Activated T-helper 9 cell treated with anti-CD3 and anti-CD28 coated beads, Interleukin-2, amount 50 U/mL, for 16 hours (primary cell): ENCODE measurements at regions not wholly inside any gene's neighbourhood (a gene's known extent, or its start where the extent isn't known, plus 50 kb on each side); places are given as distances from the start of the nearest gene placed in this dataset.

Experiments
- DNase-seq: peaks from one replicate; pipeline ENCODE4 v3.0.0-alpha.2; 2020; ENCODE audit warnings: low read depth

DNA sequence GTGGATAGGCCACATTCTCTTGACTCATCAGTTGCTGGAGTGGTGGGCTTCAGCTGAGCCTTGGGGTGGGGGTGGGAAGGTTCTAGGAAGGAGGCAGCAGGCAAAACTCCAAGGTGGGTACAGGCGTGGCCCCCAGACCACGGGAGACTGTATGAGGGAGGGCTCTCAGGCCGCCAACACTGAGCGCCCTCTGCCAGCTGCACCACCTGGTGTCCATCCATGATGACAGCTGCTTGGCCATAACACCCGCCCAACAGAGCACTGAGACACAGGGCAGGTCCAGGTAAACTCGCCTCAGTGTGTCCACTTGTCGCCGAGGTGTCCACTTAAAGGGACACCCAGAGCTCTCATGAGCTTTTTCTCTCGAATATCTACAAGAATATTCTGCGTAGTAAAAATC is 133.5 kb downstream of the C16orf95 start:
- DNase-seq = no peak

DNA sequence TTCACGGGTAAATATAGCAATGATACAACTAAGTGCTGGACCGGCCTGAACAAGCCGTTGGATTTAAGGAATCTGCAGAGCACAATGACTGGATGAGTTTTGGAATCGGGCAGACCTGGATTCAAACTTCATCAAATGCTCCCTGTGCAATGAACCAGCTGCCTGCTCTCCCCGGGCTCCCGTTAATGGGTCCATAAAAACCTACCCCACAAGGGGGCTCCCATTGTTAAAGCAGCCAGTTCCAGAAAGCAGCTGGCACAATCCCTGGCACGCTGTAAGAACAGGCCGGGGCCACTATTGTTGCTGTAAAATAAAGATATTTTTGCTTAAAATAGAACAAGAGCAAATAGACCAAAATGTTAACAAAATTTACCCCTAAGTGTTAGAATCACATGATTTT is 131.9 kb downstream of the C16orf95 start:
- no peak for DNase-seq

DNA sequence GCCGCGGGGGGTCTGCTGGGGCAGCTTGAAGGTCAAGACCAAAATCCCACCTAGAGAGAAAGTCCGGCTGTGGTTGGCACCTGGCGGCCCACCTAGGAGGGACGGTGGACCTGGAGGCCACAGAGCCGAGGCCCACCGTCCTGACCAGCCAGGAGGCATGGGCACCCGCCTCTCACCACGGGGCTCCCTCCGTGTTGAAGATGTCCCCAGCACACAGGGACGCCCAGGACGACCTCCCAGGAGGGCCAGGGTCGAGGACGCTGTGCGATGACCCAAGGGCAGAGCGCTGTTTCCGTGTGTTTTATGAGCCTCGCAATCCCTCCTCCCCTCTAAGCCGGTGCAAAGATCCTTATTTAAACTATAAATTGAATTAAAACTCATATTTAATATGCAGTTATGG is 131.2 kb downstream of the C16orf95 start:
- no peak for DNase-seq

DNA sequence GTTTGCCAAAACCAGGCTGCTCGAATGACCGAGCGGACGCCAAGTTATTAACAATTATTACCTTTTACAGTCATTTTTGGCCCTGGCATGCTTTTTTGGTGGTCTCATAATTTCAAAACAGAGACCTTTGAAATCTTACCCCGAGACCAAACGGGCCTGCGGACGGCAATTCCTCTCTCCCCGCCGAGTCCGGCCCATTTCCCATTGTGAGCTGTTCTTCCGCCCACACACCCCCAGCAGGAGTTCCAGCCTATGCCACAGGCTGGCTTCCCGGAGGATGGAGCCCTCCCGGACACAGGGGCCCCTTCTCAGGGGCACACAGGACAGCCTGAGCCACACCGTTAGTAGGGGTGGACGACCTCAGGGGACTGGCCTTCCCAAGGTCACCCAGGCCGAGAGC is 130.7 kb downstream of the C16orf95 start:
- DNase-seq = no peak

DNA sequence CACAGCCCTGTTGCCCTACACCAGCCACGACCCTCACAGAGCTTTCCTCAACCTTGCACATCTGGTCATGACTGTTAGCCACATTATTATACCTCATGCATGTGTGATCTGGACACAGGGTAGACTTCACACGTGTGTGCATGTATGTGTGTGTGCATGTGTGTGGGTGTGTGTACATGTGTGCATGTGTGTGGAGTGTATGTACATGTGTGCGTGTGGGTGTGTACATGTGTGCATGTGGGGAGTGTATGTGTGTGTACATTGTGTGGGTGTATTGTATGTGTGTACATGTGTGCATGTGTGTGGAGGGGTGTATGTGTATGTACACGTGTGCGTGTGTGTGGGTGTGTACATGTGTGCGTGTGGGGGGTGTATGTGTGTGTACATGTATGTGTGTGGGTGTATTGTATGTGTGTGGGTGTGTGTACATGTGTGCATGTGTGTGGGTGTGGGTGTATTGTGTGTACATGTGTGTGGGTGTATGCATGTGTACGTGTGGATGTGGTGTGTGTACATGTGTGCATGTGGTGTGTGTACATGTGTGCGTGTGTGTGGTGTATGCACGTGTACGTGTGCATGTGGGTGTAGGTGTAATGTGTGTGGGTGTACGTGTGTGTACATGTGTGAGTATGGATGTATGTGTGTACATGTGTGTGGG is 130.2 kb downstream of the C16orf95 start:
- DNase-seq = no peak

DNA sequence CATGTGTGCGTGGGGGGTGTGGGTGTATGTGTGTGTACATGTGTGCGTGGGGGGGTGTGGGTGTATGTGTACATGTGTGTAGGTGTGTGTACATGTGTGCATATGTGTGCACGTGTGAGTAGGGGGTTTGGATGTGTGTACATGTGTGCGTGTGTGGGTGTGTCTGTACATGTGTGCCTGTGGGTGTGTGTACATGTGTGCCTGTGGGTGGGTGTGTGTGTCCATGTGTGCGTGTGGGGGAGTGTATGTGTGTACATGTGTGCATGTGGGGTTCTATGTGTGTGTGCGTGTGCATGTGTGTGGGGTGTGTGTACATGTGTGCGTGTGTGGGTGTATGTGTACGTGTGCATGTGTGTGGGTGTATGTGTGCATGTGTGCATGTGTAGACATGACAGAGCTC is 129.1 kb downstream of the C16orf95 start:
- DNase-seq = no peak

DNA sequence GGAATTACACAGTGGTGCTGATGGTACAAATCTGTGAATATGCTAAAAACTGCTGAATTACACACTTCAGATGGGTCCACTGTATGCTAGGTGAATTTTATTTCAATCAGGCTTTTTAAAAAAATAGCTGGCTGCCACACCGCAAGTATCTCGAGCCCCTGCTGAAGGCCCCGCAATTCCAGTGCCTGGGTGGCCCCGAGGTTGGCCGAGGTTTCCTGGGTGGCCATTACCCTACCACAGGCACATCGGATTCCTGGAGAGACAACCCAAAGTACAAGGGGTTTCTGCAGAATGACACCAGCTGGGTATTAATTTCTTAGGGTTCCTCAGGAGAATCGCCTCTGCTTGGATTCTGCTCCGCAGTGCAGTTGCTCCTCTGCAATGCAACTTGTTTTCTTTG is 127.8 kb downstream of the C16orf95 start:
- no peak for DNase-seq

DNA sequence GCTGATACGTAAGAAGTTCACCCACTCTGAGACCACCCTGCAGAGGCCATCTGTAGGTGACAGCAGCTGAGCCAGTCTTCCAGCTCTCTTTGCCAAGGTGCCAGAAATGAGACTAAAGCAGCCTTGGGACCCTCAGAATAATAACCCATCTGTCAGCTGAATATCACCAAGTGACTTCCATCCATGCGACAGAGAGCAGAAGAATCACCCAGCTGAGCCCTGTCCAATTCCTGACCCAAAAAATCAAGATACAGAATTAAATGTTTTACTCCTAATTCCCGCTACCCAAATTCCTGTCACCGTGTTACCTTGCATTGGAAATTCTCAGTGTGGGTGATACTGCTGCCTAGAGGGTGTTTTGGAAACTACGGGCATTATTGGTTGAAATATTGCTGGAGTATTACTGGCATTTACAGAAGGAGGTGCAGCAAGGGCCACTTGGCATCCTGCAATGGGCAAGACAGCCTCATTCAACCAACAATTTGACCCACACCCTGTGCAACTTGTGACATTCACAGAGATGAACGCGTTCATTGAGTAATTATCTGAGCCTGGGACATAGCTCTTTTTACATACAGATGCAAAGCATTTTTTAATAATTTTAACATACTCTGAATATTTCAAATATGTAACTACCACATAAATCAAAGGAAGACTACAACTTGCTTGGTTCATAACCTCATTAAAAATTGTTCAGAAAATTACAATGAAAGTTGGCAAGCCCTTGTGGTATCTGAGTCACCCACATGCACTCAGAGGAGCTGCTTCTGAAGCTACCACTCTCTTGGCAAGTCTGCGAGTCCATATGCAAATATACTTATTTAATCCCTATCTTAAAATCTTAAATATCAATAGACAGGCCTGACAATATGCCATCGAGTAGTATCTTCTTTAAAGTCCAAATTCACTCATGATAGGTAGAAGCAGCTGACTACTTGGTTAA is 126.6 kb downstream of the C16orf95 start:
- no peak for DNase-seq

DNA sequence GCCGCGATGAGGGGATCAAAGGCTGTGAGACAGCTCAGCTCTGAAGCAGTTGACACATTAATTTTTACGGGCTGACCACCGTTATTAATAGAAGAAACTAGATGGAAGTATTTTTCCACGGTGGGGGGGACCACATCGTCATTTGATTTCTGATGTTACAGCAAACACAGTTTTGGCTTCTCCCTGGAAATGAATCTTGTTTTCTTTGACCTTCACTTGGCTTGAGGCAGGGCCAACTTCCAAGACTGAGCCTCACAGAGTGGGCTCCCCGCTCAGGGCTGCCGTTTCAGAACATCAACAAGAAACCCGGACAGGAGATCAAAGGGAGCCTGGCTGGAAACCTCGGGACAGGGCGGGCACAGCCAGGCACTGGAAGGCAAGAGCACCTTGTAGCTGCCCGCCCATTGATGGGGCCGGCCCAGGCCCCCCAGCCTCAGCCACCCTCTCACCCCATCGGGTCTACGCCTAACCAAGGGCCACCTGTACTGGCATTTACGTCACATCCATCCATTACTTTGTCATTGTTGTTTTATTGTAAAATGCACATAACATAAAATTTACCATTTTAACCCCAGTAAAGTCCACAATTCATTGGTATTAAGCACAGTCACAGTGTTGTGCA is 124.6 kb downstream of the C16orf95 start:
- DNase-seq = no peak

DNA sequence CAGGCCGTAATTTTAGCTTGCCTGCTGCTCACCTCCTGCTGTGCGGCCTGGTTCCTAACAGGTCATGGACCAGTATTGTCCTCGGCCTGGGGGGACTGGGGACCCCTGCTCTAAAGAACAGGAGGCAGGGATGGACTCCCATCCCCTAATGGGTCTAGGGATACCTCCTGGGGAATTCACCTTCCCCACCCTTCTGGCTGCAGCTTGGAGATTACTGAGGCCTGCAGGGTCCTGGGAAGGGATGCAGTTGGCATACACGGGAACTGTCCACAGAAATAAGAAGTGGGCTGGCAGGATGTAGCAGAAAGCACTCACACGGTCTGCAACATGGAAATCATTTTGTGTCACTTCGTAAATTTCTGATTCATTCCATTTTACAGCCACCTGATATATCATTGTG is 123.0 kb downstream of the C16orf95 start:
- DNase-seq = no peak

DNA sequence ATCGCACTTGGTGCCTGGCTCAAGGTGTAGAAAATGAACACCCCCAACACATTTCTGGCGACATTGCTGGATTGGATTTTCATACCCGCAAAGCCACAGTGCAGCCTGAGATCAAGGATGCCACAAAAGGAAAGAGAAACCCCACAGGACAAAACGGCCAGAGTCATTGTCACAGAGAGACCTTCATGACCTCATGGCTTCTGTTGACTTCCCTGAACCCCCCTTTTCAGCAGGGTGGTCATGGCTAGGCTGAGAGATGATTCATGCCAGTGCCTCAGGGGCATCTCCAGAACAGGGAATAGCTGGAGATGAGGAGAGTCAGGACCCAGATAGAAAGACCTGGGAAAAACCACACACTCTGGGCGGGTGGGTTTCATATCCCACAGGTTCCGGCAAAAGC is 122.0 kb downstream of the C16orf95 start:
- DNase-seq = no peak

DNA sequence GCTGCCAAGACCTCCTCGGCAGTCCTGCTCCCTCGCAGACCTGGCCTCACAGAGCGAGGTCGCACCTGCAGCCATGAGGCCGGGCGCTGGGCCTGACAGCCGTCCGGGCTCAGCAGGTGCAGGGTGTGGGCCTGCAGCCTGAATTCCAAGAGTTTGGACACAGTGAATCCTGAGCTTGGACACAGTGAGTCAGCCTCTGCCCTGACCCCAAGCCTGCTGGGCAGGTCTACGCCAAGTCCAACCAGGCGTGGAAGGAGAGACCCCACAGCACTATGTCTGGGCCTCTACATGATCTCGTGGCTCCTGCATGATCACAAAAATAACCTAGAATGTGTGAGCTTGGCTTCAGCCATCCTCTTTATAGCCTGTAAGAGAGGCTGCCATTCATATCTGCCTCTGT is 121.0 kb downstream of the C16orf95 start:
- no peak for DNase-seq

DNA sequence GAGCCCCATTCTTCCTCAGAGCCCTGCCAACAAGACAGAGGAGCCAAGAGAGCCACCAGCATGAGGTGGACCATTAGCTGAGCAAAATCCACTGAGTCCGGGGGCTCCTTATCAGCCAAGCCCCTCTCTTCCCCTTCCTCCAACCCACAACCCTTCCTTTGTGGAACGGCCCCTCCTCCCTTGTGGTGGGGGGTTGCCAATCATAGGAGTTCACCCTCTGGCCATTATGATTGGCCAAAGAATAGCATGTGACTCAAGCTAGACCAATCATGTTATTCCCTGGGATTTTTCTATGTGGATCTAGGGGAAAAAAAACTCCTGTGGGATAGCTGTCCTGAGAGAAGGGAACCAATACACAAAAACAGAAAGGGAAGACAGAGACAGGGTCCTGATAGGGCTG is 120.5 kb downstream of the C16orf95 start:
- no peak for DNase-seq

DNA sequence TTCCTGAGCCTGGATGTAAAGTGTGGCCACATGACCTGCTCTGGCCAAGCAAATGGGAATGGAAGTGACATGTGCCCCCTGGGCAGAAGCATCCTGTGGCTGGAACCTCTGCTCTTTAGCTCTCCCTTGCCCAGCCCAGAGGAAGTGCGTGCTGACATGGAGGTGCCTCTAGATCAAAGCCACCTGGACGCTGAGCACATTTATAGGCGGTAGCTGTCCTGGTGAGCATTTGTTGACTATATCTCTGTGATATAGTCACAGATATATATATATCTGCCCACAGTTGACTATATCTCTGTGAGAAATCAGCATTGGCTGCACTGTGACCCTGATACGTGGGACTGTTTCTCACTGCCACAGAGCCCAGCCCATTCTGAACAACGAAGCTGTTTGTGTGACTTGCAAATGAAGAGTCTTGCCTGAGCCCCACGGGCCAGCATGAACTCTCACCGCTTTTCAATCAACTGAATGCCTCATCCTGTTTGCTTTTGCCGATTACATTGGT is 118.8 kb downstream of the C16orf95 start:
- no peak for DNase-seq

DNA sequence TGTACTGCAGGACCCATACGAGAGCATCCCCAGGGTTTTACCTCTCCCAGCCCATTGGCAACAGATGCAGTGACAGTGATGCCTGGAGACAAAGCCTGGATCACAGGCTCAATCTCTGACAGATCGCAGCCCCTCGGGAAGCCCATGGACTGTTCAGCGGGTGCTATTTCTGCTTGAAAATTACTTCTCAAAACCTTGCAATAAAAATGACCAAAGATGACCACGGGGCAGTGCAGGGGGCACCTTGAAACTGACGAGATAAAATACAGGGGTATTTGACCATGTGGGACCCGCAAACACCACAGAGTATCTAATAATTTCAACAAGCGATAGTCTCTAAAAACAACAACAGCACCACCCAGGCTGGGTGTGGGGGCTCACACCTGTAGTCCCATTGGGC is 118.3 kb downstream of the C16orf95 start:
- DNase-seq = no peak

DNA sequence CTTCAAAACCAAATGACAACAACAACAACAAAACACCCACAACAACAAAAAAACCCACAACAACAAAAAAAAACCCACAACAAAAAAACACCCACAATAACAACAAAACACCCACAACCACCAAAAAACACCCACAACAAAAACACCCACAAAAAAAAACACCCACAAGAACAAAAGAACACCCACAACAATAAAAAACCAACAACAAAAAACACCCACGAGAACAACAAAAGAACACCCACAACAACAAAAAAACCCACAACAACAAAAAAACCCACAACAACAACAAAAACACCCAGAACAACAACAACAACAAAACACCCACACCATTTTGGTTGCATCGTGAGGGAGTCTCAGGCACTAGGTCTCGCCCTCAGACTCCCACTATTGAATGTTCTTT is 117.8 kb downstream of the C16orf95 start:
- DNase-seq = no peak

DNA sequence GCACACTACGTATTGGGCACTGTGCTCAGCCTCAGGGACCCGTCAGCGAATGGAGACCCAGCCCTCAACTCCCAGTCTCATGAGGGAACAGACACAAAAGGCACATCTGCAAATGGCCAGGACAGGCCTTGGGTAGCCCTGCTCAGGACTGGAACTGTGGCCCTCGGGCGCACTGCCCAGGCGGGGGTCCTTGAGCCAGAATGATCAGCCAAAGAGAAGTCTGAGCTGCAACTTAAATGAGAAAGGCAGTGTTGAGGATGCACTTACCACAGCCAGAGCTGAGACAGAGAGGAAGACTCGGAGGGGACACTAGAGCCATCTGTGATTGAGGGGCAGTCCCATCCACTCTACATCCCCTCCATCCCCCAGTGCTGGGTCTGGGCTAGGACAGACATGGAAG is 117.3 kb downstream of the C16orf95 start:
- DNase-seq = no peak

DNA sequence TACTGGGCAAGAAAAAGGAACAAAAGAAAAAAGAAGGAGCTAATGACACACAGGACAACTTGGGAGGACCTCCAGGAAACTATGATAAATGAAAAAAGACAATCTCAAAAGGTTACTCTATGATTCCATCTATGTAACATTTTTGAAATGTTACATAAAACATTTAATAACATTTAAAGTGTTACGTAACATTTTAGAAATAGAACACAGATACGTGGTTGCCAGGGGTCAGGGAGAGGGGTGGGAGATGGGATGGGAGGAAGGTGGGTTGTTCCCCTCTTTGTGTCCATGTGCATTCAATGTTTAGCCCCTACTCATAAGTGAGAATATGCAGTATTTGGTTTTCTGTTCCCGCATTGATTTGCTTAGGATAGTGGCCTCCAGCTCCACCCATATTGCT is 116.6 kb downstream of the C16orf95 start:
- DNase-seq = no peak

DNA sequence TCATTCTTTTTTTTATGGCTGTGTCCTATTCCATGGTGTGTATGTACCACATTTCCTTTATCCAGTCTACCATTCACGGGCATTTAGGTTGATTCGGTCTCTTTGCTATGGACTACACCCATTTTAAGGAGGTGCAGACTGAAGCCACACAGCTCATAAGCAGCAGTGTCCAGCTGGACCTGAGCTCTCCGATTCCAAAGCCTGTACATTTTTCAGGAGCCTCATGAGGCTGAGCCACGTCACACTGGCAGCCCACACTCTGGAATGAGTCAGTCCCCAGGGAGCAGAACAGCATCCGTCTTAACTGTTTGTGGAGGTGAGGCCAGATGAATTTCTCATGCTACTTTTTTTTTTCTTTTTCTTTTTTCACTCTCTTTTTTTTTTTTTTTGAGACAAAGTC is 116.1 kb downstream of the C16orf95 start:
- DNase-seq = no peak

DNA sequence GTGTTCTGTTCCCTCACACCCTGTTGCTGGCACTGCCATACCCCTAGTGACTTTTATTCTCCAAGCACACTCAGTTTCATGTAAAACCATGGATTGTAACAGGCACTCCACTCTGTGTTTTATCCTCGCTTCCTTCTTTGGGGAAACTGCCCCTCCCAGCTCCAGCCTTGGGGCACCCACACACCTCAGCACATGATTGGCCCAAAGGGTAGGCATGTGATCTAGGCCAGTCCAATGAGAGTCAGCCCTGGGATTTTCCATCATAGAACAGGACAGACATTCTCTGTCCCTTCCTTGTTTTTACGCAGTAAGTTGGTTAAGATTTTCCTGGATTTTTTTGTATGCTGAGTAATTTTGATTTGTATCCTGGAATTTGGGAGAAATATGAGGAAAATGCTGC is 115.4 kb downstream of the C16orf95 start:
- DNase-seq = no peak

DNA sequence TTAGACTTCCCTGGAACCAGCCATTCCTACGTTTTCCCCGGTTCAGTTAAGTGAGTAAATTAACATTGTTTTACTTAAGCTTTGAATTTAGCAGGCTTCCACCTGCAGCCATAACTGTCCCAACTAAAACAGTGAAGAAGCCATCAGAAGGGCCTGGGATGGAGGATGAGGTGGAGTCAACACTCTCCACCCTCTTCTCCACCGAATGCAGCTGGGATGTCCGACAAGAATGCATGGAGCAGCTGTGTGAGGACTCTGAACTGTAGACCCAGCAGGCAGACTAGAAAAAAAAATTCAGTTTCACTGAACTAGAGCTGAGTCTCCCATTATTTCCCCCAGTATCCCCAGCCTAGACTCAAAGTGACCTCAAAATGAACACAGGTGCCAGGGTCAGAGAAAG is 114.8 kb downstream of the C16orf95 start:
- no peak for DNase-seq

DNA sequence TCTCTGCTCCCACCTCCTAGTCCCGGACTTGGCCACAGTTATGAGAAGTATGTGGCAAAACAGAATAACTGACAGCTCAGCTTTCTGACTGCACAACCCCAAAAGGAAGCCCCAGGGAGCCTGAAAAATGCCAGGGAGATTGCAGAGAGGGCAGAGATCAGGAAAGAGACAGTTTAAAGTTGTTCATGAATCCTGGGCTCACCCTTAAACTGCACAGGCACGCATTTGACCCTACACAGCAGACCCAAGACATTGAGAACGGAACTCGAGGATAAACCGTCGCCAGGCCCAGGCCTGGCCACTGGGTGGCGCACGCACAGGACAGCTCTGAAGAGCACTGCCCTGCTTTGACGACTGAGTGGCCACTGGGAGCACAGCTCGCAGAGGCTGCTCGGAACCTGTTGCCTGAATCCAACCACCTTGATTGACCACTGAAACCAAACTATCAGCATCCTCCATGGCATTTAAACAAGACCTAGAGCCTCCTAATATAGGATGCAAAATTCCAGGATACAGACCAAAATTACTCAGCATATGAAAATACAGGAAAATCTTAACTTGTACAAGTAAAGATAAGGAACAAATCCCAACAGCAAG is 114.0 kb downstream of the C16orf95 start:
- no peak for DNase-seq
